HFFc6 (cell line): ENCODE measurements at regions not wholly inside any gene's neighbourhood (a gene's known extent, or its start where the extent isn't known, plus 50 kb on each side); places are given as distances from the start of the nearest gene placed in this dataset.

Experiments
- DNase-seq: peaks from one replicate; pipeline ENCODE4 v3.0.0-alpha.2; 2018
- H3K27ac Mint-ChIP-seq: 2 replicates; pipeline ENCODE4 v1.8.0; 2020; ENCODE audit warnings: mild to moderate bottlenecking, mixed read lengths
- H3K27me3 Mint-ChIP-seq: 2 replicates; pipeline ENCODE4 v1.8.0; 2021; ENCODE audit warnings: mild to moderate bottlenecking, moderate library complexity, mixed read lengths; ENCODE audit not compliant: insufficient read depth
- H3K36me3 Mint-ChIP-seq: 2 replicates; pipeline ENCODE4 v1.8.0; 2021; ENCODE audit warnings: low read depth, mixed read lengths
- H3K4me1 Mint-ChIP-seq: 2 replicates; pipeline ENCODE4 v1.8.0; 2020; ENCODE audit warnings: low read depth, mixed read lengths
- H3K4me3 Mint-ChIP-seq: 2 replicates; pipeline ENCODE4 v1.8.0; 2020; ENCODE audit warnings: mild to moderate bottlenecking, moderate library complexity, mixed read lengths
- H3K9me3 Mint-ChIP-seq: 2 replicates; pipeline ENCODE4 v1.8.0; 2020; ENCODE audit warnings: mild to moderate bottlenecking, mixed read lengths
- TF ChIP-seq, protein P1 (sequence below): fragments of 200-600 bp; sonication (generic); IDR thresholded peaks from 2 replicates; pipeline ENCODE4 v1.5.0; 2021; ENCODE audit warnings: antibody characterized with exemption, mild to moderate bottlenecking

DNA sequence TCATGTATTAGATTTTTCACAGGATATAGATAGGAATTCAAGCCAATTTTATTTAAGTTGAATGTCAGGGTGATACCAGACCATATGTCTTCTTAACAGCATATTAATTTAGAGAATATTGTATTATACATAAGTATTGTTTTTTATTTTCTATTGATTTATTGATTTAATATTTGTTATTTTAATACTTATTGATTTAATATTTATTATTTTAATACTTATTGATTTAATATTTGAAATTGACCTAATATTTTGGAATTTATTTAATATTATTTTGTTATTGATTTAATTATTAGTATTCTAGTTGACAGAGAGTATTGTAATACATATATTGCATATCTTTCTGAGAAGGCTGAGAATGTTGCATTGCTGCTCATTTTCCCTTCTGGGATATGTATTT, 1411.8 kb upstream of the ACO1 start:
- Mint-ChIP-seq H3K9me3 (peaks cover 17% of the 10 kb centered on the region), H3K4me3 (no peak overlapping the region)

DNA sequence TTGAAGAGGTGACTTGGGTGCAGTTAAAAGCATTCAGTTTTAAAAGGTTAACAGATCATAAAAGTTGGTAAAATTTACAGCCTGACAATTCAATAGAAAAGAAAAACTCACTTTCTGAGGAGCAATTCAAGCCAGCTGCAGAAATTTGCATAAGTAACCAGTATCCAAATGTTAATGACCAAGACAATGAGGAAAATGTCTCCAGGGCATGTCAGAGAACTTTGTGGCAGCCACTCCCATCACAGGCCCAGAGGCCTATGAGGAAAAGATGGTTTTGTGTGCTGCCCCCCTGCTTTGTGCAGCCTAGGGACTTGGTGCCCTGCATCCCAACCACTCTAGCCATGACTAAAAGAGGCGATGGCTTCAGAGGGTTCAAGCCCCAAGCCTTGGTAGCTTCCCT, 1406.5 kb upstream of the ACO1 start:
- no peaks in the 10 kb centered on the region for H3K36me3 Mint-ChIP-seq
- DNase-seq, result no peak
- no peaks in the 10 kb centered on the region; the same call in none of the 2 replicates for H3K27me3 Mint-ChIP-seq
- TF ChIP-seq, protein P1, sequence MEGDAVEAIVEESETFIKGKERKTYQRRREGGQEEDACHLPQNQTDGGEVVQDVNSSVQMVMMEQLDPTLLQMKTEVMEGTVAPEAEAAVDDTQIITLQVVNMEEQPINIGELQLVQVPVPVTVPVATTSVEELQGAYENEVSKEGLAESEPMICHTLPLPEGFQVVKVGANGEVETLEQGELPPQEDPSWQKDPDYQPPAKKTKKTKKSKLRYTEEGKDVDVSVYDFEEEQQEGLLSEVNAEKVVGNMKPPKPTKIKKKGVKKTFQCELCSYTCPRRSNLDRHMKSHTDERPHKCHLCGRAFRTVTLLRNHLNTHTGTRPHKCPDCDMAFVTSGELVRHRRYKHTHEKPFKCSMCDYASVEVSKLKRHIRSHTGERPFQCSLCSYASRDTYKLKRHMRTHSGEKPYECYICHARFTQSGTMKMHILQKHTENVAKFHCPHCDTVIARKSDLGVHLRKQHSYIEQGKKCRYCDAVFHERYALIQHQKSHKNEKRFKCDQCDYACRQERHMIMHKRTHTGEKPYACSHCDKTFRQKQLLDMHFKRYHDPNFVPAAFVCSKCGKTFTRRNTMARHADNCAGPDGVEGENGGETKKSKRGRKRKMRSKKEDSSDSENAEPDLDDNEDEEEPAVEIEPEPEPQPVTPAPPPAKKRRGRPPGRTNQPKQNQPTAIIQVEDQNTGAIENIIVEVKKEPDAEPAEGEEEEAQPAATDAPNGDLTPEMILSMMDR, result no peak
- H3K27ac Mint-ChIP-seq, result no peak overlapping the region
- no peak overlapping the region for H3K4me3 Mint-ChIP-seq
- H3K4me1 Mint-ChIP-seq, result no peaks in the 10 kb centered on the region
- peaks cover 44% of the 10 kb centered on the region for H3K9me3 Mint-ChIP-seq

More for the DNA sequence above, 1411.8 kb upstream of the ACO1 start:
- H3K27me3 Mint-ChIP-seq, result no peaks in the 10 kb centered on the region; the same call in none of the 2 replicates
- no peak overlapping the region for H3K27ac Mint-ChIP-seq
- DNase-seq, result no peak
- no peaks in the 10 kb centered on the region for H3K4me1 Mint-ChIP-seq
- H3K36me3 Mint-ChIP-seq, result no peaks in the 10 kb centered on the region
- TF ChIP-seq, protein P1, result no peak

DNA sequence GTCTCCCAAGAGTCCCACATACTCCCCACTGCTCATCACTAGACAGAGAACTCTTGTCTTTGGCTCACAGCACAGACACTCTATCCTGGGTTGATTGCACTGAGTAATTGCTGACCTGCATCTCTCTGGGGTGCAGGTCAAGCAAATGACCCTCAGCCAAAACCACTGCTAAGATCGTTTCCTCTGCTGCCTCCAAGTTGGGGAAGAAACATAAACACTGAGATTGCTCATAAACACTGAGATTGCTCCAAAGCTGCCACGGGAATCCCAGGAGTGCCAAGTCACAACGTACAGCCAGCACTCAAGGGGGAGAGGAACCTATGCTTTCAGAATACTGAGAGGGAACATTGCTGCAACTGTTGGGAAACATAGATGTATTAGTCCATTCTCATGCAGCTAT, 1402.1 kb upstream of the ACO1 start:
- Mint-ChIP-seq H3K4me1 (no peaks in the 10 kb centered on the region), H3K27ac (no peak overlapping the region), H3K4me3 (no peak overlapping the region), H3K27me3 (no peaks in the 10 kb centered on the region), H3K36me3 (no peaks in the 10 kb centered on the region), H3K9me3 (peaks cover 53% of the 10 kb centered on the region)
- TF ChIP-seq, protein P1, result no peak
- DNase-seq, result no peak

DNA sequence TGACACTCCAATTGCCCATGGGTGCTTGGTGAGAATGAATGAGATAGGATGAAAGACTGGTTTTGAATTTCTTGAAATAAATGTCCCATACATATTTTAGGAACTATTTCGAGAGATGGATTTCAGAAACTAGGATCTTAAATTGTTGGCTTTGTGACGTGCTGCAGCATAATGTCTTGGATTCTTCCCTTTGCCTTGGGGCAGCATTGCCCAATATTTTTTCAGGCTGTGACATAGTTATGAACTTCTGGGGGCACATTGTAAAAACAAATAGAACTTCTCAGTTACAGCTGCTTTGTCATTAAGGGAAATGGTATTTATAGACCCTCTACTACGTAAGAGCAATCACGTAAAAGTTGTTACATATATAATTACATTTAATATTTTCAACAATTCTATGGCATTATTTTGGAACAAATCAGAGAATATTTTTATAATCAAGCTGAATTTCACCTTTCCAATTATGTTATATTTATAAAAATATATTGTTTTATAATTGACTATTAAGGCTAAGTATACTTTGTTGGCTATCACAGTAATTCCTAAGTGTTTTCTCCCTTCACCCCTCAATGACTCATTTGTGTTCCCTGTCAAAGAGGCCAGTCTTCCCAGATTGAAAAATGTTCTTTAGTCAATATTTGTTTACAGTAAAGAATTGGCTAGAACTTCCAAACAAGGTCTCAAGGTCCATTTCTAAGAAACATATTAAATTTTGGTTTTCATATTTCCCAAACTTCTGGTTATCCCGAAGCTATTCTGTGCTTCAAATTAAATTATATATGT, 1388.3 kb upstream of the ACO1 start:
- Mint-ChIP-seq H3K9me3 (peaks cover 18% of the 10 kb centered on the region), H3K27me3 (no peaks in the 10 kb centered on the region), H3K4me3 (no peak overlapping the region), H3K4me1 (no peaks in the 10 kb centered on the region), H3K27ac (no peak overlapping the region), H3K36me3 (no peaks in the 10 kb centered on the region)
- DNase-seq, result no peak
- TF ChIP-seq, protein P1, result no peak

DNA sequence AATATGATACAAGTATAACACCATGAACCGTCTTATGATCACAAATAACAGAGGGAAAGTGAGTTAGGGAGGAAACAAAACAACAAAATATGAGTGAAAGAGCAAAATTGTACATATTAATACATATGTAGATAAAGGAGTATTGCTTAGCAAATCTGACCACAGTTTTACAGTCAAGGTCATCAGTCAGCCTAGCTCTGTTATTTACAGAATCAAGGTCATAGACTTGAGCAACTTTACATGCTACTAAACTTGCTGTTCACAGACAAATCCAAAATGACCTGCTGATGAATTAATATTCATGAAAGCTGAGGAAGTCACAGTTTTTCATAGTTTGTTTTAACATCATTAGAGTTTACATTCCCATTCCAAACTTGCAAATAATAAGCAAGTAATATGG, 1387.7 kb upstream of the ACO1 start:
- Mint-ChIP-seq H3K27ac (no peak overlapping the region), H3K4me3 (no peak overlapping the region), H3K4me1 (no peaks in the 10 kb centered on the region), H3K27me3 (no peaks in the 10 kb centered on the region), H3K36me3 (no peaks in the 10 kb centered on the region), H3K9me3 (peaks cover 24% of the 10 kb centered on the region)
- TF ChIP-seq, protein P1, result no peak
- DNase-seq, result no peak
